PC-9 (cell line): ENCODE measurements at regions not wholly inside any gene's neighbourhood (a gene's known extent, or its start where the extent isn't known, plus 50 kb on each side); places are given as distances from the start of the nearest gene placed in this dataset.
"Not testable (repeated sequence)": the region's sequence is repeated elsewhere in the genome, so short reads cannot be mapped to it uniquely, and the experiment has no call there.

Experiments
- BruUV-seq: library from RNA; stranded (reverse); fragments of 400-500 nt; replicated peaks from 2 replicates; lab custom pipeline; 2021; lab: Mats Ljungman, UMichigan
- CTCF ChIA-PET: fragments of 300-600 bp; sonication (Branson Sonifier 250); formaldehyde crosslinking; loops from one replicate; lab custom pipeline; 2022; ENCODE audit warnings: antibody characterized with exemption; lab: Charles Lee
- POLR2A ChIA-PET: fragments of 300-600 bp; sonication (Branson Sonifier 250); formaldehyde crosslinking; loops from one replicate; lab custom pipeline; 2022; ENCODE audit warnings: antibody characterized with exemption; ENCODE audit not compliant: unreplicated experiment; lab: Charles Lee
- DNase-seq, 2 experiments: peaks; one replicate each; pipeline versions ENCODE4 v3.0.0 to v3.0.0-alpha.2; 2015 to 2022; ENCODE audit warnings: mixed read lengths in 1 of 2
- H2AFZ ChIP-seq: fragments of 200-600 bp; sonication (generic); 2 replicates; pipeline ENCODE4 v1.8.1; 2017; ENCODE audit warnings: antibody characterized with exemption
- H3F3A ChIP-seq: fragments of 200-600 bp; sonication (generic); 2 replicates; pipeline ENCODE4 v1.8.1; 2017; ENCODE audit warnings: antibody characterized with exemption, mild to moderate bottlenecking, low read depth; ENCODE audit not compliant: insufficient read depth
- H3K27ac ChIP-seq: fragments of 200-600 bp; sonication (generic); 2 replicates; pipeline ENCODE4 v1.6.1; 2016; ENCODE audit warnings: mixed run types
- H3K27me3 ChIP-seq: fragments of 200-600 bp; sonication (generic); 2 replicates; pipeline ENCODE4 v1.6.1; 2016; ENCODE audit warnings: low read depth, mixed run types; ENCODE audit not compliant: insufficient read depth
- H3K36me3 ChIP-seq: fragments of 200-600 bp; sonication (generic); 2 replicates; pipeline ENCODE4 v1.6.1; 2016; ENCODE audit warnings: low read depth, mixed run types
- H3K4me1 ChIP-seq: fragments of 200-600 bp; sonication (generic); replicated peaks from 2 replicates; pipeline ENCODE4 v1.6.1; 2016; ENCODE audit warnings: mixed run types; ENCODE audit not compliant: insufficient read depth
- H3K4me2 ChIP-seq: fragments of 200-600 bp; sonication (generic); 2 replicates; pipeline ENCODE4 v1.6.1; 2017; ENCODE audit warnings: mixed run types
- H3K4me3 ChIP-seq: fragments of 200-600 bp; sonication (generic); 2 replicates; pipeline ENCODE4 v1.6.1; 2016; ENCODE audit warnings: mixed run types
- H3K79me2 ChIP-seq: fragments of 200-600 bp; sonication (generic); 2 replicates; pipeline ENCODE4 v1.6.1; 2017; ENCODE audit warnings: low read depth, mixed run types
- H3K9me2 ChIP-seq: fragments of 200-600 bp; sonication (generic); 2 replicates; pipeline ENCODE4 v1.8.1; 2017; ENCODE audit warnings: mild to moderate bottlenecking; ENCODE audit not compliant: insufficient read depth
- H3K9me3 ChIP-seq: fragments of 200-600 bp; sonication (generic); 2 replicates; pipeline ENCODE4 v1.8.1; 2016; ENCODE audit warnings: low read depth; ENCODE audit not compliant: insufficient read depth
- H4K20me1 ChIP-seq: fragments of 200-600 bp; sonication (generic); 2 replicates; pipeline ENCODE4 v1.8.1; 2017; ENCODE audit not compliant: insufficient read depth
- intact Hi-C: fragments of 100-400 bp; cut with micrococcal nuclease; formaldehyde crosslinking; loops from one replicate; pipeline ENCODE4 v1.10.0; 2022; ENCODE audit not compliant: unreplicated experiment

DNA sequence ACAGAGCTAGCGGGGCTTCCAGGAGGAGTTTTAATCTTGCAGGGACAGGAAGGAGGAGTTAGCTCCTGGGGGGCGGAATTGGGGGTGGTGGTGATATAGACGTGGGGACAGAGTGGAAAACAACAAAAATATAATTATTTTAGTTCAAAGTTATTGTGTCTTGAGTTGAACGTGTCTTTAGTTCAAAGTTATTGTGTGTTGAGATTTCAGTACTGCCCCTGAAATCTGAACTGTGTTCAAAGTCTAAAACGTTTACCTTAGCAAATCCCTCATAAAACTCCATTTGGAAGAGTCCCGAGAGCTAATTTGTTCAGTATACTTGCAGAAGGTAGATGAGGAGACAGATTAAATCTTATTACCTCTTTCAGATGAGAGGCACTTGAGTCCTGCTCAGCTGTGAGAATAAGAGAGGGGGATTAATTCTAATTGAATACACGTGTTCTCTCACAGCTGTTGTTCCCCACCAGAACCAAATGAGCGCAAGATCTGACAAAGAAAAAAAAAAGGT lies 132.4 kb upstream of the ALDH3B2 start:
- H3K9me2 ChIP-seq, H3K27ac ChIP-seq, H2AFZ ChIP-seq, H3K27me3 ChIP-seq, BruUV-seq, intact Hi-C loops, H3K79me2 ChIP-seq, H3K9me3 ChIP-seq, DNase-seq, CTCF ChIA-PET, H4K20me1 ChIP-seq, H3K36me3 ChIP-seq: not testable (repeated sequence)
- Histone ChIP-seq H3F3A (peaks cover 16% of the 10 kb centered on the region; the same call in 1 of the 2 replicates), H3K4me1 (peaks cover 28% of the 10 kb centered on the region), H3K4me2 (peak overlapping the region; percentile 69), H3K4me3 (peak overlapping the region; percentile 54; the same call in 1 of the 2 replicates)
- POLR2A ChIA-PET: interaction anchor here (0.6 kb wide), 1 partner anchor 473 kb away, joined by 9 read pairs; no protein-coding TSS in a partner anchor

GRCh38 chr11:67806183-67806582 lies 131.8 kb upstream of the ALDH3B2 start:
- CTCF ChIA-PET, H3K79me2 ChIP-seq, H2AFZ ChIP-seq, H3K27ac ChIP-seq, H3K9me3 ChIP-seq, intact Hi-C loops, H3K27me3 ChIP-seq, DNase-seq, H3K9me2 ChIP-seq, H3K36me3 ChIP-seq, H4K20me1 ChIP-seq: not testable (repeated sequence)
- Histone ChIP-seq H3K4me1 (peaks cover 34% of the 10 kb centered on the region), H3K4me2 (peak overlapping the region; percentile 69), H3F3A (peaks cover 16% of the 10 kb centered on the region; the same call in 1 of the 2 replicates), H3K4me3 (peak overlapping the region; percentile 54)
- POLR2A ChIA-PET: interaction anchor here (0.6 to 0.7 kb wide), 3 partner anchors 177 to 363 kb away, joined by 4 to 6 read pairs (median 4); partner anchors contain the start of gene AIP
- TSS peak; percentile 35 for BruUV-seq

- Histone ChIP-seq H2AFZ (0 out of 2 replicates have a peak overlapping the region, but pooled peaks have one; percentile 71), H3F3A (peaks cover 16% of the 10 kb centered on the region; the same call in 1 of the 2 replicates), H3K4me1 (peaks cover 34% of the 10 kb centered on the region), H3K4me3 (peak overlapping the region; percentile 70), H3K4me2 (peak overlapping the region; percentile 90), H3K27ac (peak overlapping the region; percentile 76)
- H3K36me3 ChIP-seq, intact Hi-C loops, H3K27me3 ChIP-seq, H3K79me2 ChIP-seq, H4K20me1 ChIP-seq, H3K9me2 ChIP-seq, CTCF ChIA-PET, BruUV-seq, H3K9me3 ChIP-seq: not testable (repeated sequence)
- DNase-seq: peak; percentile 91 to 100
- POLR2A ChIA-PET: interaction anchor here (0.5 to 0.7 kb wide), 7 partner anchors 77 to 1638 kb away, joined by 4 to 6 read pairs (median 4); partner anchors contain the start of gene AIP
Measured at GRCh38 chr11:67805253-67806126, 131.1 kb upstream of the ALDH3B2 start.

DNA sequence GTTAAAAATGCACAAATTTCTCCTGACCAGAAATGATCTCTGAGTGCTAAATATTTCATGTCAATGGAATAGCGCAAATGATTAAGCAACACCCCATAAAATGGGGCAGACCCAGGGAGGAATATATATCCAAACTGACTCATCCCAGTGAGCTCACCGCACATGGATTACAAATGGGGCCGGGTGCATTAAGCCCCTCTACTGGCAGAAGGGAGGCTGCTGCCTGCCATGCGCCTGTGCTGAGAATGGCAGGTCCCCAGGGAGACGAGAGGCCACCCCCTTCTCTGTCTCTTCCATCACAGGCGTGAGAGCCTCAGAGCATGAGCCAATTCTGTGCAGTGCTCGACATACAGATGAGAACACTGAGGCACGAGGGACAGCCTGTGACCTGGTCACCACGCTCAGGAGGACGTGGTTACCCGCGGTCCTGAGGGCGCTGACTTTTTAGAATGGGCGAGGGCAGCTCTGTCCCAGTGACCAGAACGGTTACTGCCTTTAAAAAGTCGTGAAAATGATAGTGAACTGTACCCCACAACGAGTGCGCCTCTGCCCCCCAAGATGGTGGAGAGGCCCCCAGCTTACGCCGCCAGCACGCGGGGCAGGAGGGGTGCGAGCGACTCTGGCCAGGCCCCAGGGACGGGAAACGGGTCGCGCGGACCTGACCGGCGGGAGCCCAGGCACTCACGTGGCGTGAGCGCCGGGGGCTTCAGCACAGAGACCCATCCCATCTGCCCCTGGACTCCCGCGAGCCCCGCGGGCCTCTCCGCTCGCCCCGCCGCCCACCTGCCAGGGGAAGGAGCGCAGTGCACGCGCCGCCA lies 130.2 kb upstream of the ALDH3B2 start:
- Histone ChIP-seq H3K27ac (peak overlapping the region; percentile 76), H3F3A (peaks cover 16% of the 10 kb centered on the region; the same call in 1 of the 2 replicates), H3K4me2 (peak overlapping the region; percentile 90), H3K4me1 (peaks cover 34% of the 10 kb centered on the region), H2AFZ (peak overlapping the region; percentile 71), H3K4me3 (peak overlapping the region; percentile 70)
- CTCF ChIA-PET, H4K20me1 ChIP-seq, H3K79me2 ChIP-seq, H3K9me3 ChIP-seq, intact Hi-C loops, H3K27me3 ChIP-seq, H3K36me3 ChIP-seq, H3K9me2 ChIP-seq: not testable (repeated sequence)
- TSS peak; percentile 71 for BruUV-seq
- POLR2A ChIA-PET: interaction anchor here (0.6 kb wide), 1 partner anchor 233 kb away, joined by 3 read pairs; no protein-coding TSS in a partner anchor
- DNase-seq: peak; percentile 24 to 73

DNA sequence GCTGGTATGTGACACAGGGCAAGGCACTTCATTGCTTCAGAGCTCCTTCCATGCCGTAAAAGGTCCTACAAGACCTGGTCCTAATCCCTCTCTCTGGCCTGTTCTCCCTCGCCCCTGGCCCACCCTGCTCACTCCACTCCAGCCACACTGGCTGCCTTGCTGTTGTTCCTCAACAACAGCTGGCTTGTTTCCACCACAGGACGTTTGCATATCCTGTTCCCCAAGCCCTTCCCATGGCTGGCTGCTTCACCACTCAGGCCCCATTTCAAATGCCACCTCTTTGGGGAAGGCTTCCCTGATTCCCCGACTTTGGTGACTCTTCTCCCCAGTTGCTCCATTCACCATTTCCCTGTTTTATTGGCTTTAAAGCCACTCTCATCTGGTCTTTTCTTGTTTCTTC lies 129.1 kb upstream of the ALDH3B2 start:
- peaks cover 16% of the 10 kb centered on the region; the same call in 1 of the 2 replicates for H3F3A ChIP-seq
- H3K27ac ChIP-seq: peak overlapping the region; percentile 38
- peak overlapping the region; percentile 70; the same call in 1 of the 2 replicates for H3K4me3 ChIP-seq
- DNase-seq, H3K27me3 ChIP-seq, CTCF ChIA-PET, H3K9me3 ChIP-seq, H3K36me3 ChIP-seq, H3K79me2 ChIP-seq, H2AFZ ChIP-seq, H4K20me1 ChIP-seq, BruUV-seq, H3K9me2 ChIP-seq, intact Hi-C loops: not testable (repeated sequence)
- peak overlapping the region; percentile 90 for H3K4me2 ChIP-seq
- H3K4me1 ChIP-seq: peaks cover 36% of the 10 kb centered on the region
- POLR2A ChIA-PET: interaction anchor here (0.5 kb wide), 1 partner anchor 186 kb away, joined by 3 read pairs; no protein-coding TSS in a partner anchor

GRCh38 chr11:67803055-67803454 lies 128.6 kb upstream of the ALDH3B2 start:
- Histone ChIP-seq H3K4me1 (peaks cover 38% of the 10 kb centered on the region), H3F3A (peaks cover 16% of the 10 kb centered on the region; the same call in 1 of the 2 replicates), H3K4me2 (peak overlapping the region; percentile 90), H3K27ac (peak overlapping the region; percentile 38)
- H4K20me1 ChIP-seq, H2AFZ ChIP-seq, intact Hi-C loops, CTCF ChIA-PET, H3K27me3 ChIP-seq, H3K36me3 ChIP-seq, H3K9me2 ChIP-seq, H3K4me3 ChIP-seq, H3K79me2 ChIP-seq, H3K9me3 ChIP-seq, BruUV-seq: not testable (repeated sequence)
- POLR2A ChIA-PET: interaction anchor here (0.5 to 0.6 kb wide), 3 partner anchors 185 to 470 kb away, joined by 3 to 7 read pairs (median 4); no protein-coding TSS in a partner anchor
- peak; percentile 71 to 84 for DNase-seq
